GM19023 (cell line): ENCODE measurements at regions not wholly inside any gene's neighbourhood (a gene's known extent, or its start where the extent isn't known, plus 50 kb on each side); places are given as distances from the start of the nearest gene placed in this dataset.
"Not testable (repeated sequence)": the region's sequence is repeated elsewhere in the genome, so short reads cannot be mapped to it uniquely, and the experiment has no call there.

Experiments used
- ATAC-seq: cut with Tn5 transposase; IDR thresholded peaks from one replicate; pipeline ENCODE4 v1.9.1; 2021; ENCODE audit warnings: mild to moderate bottlenecking, moderate library complexity; ENCODE audit not compliant: unreplicated experiment

DNA sequence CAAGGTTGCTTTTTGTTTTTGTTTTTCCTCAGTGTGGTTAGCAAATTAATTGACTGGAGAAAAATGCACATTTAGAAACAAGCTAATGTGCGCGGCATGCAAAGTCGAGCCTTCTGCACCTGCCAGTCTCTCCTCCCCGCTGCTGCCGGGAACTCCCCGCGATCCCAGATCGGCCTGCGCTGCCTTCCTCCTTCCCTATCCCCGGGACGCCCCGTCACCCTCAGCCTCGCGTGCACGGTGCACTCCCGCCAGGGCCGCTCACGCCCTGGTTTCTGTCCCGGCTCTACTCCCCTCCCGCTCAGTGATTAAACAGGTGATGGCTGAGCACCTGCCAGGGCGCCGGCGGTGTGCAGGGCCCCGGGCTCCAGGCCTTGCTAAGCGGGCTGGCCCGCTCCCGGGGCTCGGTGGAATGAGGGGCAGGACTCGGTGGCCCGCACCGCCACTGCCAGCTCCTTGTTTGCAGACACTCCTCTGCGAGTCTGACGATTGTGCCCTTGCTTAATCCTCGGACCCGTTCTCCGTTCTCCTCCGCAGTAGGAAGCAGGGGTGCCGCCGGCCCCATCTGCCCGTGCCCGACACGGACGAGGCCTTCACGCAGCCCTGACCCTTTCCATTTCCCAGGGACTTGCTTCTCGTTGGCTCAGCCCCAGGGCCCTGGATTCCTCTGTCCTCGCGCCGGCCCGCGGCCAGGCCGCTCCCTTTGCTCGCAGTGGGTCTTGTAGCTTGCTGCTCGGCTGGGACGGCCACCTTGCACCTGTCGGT lies 143.4 kb downstream of the TRIML1 start:
- no peak for ATAC-seq

DNA sequence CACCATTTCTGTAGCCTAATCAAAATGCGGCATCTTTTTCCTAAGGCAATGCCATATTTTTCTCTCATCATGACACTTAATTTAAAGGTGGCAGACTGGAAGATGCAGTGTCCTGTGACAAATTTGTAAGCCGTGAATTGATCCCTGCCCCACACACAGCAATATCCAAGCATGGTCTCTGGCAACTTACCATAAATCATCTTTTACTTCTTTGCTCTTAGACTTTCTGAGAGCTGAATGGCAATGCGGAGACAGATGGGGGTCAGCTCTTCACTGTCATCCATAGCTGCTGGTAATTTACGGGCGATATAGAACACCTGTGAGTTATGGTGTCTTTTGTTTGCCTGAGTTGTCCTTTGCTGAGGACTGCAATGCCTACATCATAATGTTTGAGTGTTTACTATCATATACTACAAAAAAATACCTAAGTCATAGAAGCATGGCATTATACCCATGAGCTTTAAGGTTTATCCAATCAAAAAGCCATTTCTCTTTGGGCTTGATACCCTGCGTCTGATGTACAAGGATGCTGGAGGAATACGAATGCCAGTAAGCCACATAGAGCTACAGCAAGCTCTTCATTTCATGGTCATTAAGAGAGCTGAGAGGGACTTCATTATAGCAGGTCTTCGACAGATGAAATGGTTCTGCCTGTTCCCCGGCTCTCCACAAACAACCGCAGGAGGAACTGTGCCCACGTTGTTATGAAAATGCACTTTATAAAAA lies 148.1 kb downstream of the TRIML1 start:
- no peak for ATAC-seq

DNA sequence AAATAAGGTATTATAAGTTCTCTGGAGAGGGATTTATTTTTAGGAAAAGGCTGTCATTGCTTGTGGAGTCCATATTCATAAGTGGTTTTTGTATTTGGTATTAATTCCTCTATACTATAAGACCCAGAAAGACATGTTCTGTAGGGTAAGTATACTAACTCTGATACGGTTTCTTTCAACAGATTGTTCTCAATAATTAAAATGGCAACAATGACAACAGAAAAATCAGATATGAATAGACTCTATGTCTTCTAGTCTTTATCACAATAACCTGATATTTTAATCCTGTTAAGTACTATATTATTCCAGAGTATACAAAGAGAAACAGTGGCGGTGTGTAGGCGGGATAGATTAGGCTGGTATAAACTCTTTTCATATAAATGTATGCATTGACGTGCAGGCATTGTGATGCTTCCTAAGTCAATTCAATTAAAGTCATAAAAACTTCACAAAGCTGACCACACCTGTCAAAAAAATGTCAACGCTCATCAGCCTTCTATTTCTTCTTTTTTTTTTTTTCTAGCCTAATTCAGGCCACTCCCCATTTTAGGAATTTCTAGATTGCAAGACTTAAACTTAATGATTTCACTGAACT lies 150.4 kb downstream of the TRIML1 start:
- ATAC-seq = no peak

DNA sequence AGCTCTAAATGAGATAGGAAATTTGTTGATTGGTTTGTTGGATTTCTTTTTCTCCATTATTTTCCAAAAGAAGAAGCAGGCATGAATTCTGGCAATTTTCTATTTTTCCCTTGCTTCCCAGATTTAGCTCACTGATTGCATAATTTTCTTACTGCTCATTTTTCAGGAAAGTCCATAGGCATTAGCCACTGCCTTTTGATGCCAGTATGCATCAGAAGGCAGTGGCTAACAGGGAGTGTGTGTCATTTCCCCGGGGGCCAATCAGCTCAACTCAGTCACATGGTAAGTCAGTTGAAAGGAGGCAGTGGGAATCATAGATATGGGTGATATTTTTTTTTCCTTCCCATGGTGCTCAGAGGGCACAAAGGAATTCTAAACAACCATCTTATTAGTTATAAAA lies 156.7 kb downstream of the TRIML1 start:
- no peak for ATAC-seq

DNA sequence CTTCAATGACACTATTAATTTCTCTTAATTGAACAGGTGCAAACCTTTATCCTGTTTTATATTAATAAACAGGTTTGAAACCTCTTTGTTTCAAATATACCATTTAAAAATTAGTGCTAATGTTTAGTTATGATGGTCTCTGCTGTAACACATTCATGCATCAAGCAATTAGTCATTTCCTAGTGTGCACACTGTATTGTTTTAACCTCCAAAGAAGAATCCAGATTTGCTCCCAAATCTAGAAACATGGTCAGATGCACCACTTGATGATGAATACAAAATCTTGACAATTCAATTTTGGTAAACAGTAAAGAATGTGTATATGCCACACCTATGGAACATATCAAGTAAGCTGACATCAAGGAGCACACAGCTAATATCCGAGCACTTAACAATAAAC lies 157.1 kb downstream of the TRIML1 start:
- ATAC-seq = no peak

DNA sequence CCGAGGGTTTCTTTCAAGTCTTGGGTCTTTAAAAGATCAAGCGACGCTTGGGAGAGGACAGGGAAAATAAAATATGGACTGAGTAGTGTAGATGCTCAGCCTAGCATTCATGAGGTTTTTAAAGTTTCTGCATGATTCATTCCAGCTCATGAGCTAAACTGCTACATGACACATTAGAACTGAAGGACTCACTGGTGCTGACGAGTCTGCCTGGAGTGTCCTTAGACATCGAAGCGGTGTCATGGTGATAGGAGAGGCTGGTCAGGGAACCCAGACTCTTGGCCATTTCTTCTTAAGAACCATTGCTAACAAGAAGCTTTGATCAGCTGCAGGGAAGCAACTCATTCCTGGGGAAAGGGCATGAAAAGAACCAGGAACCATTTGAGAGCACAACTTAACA lies 158.6 kb downstream of the TRIML1 start:
- ATAC-seq = no peak

DNA sequence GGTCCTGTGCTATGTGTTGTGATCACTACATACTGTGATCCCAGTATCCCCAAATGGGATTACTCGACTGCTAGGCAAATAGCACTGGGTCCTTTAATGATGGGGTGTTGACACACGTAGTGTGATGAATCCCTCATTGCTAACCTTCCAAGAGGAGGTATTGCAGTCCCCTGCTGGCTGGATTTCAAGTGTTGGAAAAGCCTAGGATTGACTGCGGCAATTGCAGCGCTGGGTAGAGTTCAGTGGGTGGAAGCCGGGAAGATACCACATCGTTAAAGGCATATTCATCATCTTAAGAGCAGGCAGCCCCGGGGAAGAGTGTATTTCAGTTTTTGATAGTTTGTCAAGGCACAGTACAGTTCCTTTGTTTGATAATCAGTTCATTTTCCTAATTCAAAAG lies 159.9 kb downstream of the TRIML1 start:
- ATAC-seq = no peak

DNA sequence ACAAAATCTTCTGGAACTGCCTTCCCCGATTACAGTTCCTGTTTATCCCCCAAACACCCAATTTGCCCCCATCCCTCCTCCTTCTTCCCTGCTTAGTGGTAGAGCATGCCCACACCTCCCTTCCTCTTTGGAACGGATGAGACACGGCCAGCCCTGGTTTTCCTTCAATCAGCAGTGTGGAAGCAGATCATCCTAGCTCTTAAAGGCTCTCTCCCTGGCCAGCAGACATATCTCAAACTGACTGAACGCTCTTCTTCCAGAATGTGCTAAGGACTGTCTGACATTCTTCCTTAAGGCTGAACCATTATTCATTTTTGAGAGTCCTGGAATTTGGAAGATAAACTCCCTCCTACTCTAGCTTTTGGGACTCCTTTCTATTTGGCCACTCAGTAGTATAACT lies 161.1 kb downstream of the TRIML1 start:
- no peak for ATAC-seq

DNA sequence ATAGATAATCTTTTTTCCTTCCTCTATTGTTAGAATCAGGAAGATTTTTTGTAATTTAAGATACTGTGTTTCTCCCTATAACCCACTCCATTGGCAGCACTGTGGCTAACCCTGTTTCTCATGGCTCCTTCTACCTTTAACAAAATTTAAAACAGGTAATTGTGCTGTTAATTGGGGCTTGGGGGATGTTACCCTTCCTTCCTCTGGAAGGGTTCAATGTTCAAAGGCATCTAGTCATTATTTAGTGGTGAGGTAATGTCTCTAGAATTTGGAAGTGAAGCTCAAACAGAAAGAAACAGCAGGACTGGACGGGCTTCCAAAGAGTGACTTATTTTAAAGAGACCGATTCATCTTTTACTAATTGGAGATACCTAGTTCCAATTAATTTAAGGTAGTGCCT lies 166.4 kb downstream of the TRIML1 start:
- ATAC-seq = no peak

DNA sequence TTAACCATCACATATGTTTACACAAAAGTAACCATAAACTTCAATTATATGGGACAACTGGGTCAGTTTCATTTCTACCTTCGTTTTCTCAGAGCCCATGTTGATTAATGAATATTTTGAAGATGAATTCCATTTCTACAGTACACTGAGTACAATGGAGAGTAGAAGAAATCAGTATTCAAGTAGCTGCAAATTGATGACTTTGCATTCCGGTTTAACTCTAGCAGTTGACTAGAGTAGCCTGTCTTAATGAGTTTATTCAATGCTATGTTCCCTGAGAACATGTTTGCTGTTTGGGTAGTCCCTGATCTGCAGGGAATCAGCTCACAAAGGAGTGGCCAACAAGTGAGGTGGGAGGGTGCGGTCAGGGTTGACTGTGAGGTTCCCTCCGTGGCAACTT lies 168.3 kb downstream of the TRIML1 start:
- no peak for ATAC-seq

DNA sequence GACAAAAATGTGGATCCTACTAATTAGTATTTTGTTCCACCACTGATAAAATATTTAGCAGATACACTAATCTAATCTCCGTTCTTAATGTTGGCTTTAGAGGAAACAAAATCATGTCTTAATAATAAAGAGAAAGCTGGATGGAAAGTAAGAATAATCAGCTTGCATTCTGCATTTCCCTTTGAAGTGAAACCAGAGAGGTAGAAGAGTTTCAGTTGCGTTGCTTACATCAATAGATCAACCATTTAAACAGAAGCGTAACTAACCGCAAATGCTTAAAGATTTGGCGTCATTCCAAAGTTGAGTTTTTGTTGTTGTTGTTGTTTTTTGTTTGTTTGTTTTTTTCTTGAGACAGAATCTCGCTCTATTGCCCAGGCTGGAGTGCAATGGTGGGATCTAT lies 168.9 kb downstream of the TRIML1 start:
- no peak for ATAC-seq

DNA sequence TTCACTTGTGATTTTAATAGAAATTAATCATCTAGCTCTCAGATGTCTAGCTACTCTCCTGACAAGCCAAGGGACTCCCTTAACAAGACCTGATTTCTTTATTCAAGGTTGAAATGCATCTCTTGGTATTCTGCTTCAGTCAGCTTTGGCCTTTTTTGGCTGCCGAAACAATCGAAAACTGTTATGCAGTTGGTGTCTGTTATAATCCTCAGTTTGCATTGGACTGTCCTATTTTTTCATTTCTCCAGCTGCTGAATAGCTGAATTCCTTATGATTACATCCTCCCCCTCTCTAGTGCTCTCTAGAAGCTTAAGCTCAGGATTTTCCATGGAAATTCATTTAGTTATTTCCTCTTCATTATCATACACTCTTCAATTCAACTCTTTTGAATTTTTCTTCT lies 177.2 kb downstream of the TRIML1 start:
- ATAC-seq = no peak

DNA sequence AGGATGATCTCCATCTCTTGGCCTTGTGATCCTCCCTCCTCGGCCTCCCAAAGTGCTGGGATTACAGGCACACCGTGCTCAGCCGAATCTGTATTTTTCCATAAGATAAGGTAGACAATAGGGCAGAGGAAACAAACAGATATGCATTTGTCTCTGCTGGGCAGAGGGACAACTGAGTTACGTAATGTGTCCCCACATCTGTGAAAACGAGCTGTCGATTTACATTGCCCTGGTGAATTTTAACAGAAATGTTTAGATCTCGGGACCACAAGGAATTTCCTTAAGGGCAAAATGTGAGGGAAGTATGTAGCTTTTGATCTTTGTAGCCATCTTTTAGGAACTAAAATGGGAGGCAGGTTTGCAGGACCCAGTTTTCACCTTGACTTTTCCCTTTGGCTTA lies 189.7 kb downstream of the TRIML1 start:
- no peak for ATAC-seq

DNA sequence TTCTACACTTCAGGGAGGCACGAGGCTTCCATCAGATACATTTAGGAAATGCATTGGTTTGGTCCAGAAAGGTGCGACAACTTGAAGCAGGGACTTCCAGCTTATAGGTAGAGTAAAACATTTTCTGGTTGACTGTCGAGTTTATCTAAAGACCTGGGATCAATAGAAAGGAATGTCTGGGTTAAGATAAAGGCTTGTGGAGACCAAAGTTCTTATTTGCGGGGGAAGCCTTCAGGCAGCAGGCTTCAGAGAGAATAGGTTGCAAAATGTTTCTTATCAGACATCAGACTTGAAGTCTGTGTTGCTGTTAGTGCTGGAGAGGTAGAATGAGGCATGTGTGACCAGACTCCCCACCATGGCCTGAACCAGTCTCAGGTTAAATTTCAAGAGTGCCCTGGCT lies 190.3 kb downstream of the TRIML1 start:
- ATAC-seq = no peak

DNA sequence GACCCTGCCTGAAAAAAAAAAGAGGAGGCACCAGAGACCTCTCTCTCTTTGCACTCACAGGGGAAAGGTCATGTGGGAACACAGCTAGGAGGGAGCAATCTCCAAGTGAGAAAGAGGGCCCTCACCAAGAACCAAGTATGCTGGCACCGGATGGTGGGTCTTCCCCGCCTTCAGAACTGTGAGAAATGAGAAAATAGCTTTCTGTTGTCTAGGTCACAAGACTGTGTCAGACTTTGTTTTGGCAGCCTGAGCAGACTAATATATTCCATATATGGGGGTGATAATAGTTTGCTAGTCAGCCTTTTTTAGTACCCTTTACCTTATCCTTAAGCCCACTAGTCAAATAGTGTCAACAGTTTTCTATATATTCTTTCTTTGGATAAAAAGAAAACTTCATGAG lies 193.0 kb downstream of the TRIML1 start:
- ATAC-seq = no peak

DNA sequence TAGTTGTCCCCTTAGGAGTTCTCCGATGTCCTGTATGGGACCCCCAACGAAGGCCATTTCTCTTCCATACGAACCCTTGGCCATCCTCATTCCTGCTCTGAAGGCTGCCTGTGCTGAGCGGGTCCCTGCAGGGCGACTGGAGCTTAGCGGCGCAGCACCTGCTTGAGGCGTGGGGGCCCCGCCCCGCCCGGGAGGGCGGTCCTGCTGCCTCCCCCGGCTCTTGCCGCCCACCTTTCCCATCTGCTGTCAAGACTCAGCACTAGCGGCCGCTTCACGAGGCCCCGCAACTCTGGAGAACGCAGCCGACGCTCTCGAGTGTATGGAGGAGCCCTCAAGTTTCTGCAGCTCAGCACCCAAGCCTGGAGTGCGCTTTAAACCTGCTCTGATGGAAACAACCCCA lies 197.7 kb downstream of the TRIML1 start:
- no peak for ATAC-seq

DNA sequence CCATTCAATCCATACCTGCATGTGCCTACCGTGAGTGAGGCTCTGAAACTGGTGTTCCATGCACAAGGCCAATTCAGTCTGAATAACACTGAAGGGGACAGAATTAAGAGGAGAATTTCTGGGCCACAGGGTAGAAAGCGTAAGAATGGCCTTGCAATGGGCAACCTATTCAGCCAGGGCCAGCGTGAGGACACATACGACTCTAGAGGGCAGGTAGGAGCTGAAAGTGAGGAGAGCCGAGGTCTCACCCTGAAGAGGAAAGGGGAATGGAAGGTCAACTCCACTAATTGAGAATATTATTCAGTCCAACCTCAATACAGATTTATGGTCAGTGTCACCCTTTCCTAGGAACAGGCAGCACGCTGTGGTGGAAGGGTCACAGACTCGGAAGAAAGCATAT lies 202.2 kb downstream of the TRIML1 start:
- ATAC-seq = no peak

DNA sequence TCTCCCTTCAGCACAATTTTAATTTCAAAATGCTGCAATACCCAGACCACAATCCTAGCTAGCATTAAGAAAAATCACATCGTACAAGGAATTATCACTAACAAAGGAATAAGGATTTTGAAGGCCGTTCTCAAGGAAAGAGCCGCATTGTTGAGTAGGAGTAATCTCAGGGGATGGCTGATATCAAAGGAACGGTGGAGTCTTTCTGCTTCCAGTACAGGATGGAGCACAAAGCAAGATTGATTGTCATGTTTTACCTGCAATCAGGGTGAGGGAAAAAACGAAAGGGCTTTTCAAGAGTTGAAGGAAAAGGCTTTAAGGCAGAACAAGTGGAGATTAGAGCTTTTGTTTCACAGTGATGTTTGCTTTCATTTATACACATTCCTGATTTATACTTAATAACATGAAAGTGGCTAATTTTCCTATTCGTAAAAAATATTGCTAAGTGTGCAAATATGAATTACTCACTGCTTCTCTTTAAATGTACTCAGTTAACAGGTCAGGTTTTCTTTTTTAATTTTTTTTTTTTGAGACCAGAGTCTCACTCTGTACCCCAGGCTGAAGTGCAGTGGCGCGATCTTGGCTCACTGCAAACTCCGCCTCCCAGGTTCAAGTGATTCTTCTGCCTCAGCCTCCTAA lies 207.0 kb downstream of the TRIML1 start:
- no peak for ATAC-seq

DNA sequence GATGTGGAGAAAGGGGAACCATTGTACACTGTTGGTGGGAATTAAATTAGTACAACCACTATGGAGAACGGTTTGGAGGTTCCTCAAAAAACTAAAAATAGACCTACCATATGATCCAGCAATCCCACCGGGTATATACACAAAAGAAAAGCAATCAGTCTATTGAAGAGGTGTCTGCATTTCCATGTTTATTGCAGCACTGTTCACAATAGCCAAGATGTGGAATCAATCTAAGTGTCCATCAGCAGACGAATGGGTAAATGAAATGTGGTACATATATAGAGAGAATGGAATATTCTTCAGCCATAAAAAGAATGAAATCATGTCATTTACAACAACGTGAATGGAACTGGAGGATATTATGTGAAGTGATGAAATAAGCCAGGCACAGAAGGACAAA lies 208.1 kb downstream of the TRIML1 start:
- ATAC-seq = no peak

DNA sequence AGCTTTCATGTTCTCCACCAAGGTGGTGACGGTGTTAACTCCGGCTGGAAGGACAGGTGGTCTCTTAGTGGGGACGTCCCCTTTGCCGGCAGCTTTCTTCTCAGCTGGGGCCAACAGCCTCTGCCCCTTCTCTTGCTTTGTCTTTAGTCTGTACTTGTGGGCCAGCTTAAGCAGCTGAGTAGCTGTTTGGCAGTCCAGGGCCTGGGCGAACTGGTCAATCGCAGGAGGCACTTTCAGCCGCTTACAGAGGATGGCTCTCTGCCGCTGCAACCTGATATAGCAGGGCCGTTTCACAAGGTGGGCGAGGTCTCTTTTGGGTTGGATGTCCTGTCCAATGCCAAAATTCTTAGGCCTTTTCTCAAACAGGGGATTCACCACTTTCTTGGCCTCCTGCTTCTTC lies 210.3 kb downstream of the TRIML1 start:
- ATAC-seq = not testable (repeated sequence)

DNA sequence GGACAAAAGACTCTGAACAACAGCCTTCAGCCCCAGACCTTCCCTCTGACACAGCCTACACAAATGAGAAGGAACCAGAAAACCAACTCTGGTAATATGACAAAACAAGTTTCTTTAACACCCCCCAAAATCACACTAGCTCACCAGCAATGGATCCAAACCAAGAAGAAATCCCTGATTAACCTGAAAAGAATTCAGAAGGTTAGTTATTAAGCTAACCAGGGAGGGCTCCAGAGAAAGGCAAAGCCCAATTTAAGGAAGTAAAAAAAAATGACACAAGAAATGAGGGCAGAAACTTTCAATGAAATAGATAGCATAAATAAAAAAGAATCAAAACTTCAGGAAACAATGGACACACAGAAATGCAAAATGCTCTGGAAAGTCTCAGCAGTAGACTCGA lies 224.0 kb downstream of the TRIML1 start:
- ATAC-seq = no peak

DNA sequence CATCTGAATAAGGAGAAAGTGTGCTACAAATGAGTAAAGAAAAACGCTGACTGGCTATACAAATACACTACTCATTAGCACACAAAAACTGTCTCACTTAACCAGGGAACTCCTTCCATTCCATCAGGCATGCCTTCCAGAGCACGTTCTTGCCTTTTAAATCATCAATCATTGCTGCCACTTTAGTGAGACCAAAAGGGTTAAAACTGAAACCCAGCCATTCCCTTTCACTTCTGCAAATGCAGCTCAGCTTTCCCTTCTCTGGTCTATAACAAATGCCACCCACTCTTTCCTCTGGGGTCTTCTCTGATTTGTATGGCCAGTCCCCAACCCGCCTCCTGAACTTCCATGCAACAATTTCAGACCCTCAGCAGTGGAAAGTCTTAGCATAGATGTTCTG lies 231.5 kb downstream of the TRIML1 start:
- ATAC-seq = no peak
